Lower lobe of right lung (tissue), 2 donors: ENCODE measurements at regions not wholly inside any gene's neighbourhood (a gene's known extent, or its start where the extent isn't known, plus 50 kb on each side); places are given as distances from the start of the nearest gene placed in this dataset.

ENCODE experiments used
- ATAC-seq, 2 donors: fragments of 200-7000 bp; cut with Tn5 transposase; one replicate each; pipeline ENCODE4 v1.9.1; 2020 to 2022; ENCODE audit warnings: mild to moderate bottlenecking in 2 of 2, moderate library complexity in 2 of 2
- DNase-seq: peaks from one replicate; pipeline ENCODE4 v3.0.0-alpha.2; 2020
- H3K27ac ChIP-seq: fragments of 200-600 bp; one replicate; pipeline ENCODE4 v1.8.0; 2022
- H3K27me3 ChIP-seq: fragments of 200-600 bp; one replicate; pipeline ENCODE4 v1.8.0; 2022; ENCODE audit warnings: low read depth
- H3K36me3 ChIP-seq: fragments of 200-600 bp; one replicate; pipeline ENCODE4 v1.8.0; 2022; ENCODE audit warnings: mild to moderate bottlenecking
- H3K4me1 ChIP-seq: fragments of 200-600 bp; one replicate; pipeline ENCODE4 v1.8.0; 2022
- H3K4me3 ChIP-seq: fragments of 200-600 bp; one replicate; pipeline ENCODE4 v1.8.0; 2022; ENCODE audit warnings: mild to moderate bottlenecking
- H3K9me3 ChIP-seq: fragments of 200-600 bp; one replicate; pipeline ENCODE4 v1.8.0; 2022
- CTCF ChIP-seq: fragments of 200-600 bp; IDR thresholded peaks from one replicate; pipeline ENCODE4 v1.8.0; 2022; ENCODE audit warnings: antibody characterized with exemption, mild to moderate bottlenecking
- intact Hi-C: fragments of 100-400 bp; cut with DNase I; formaldehyde crosslinking; loops from one replicate; pipeline ENCODE4 v1.11.0; 2022
- donor health status: DM: no; HTN: yes; CAD: no; lungs with severe emphysema.

GRCh38 chr2:41062336-41062735 is 610.4 kb upstream of the SLC8A1 start:
- H3K36me3 ChIP-seq, result no peaks in the 10 kb centered on the region
- DNase-seq (no peak), ATAC-seq (no peak)
- TF ChIP-seq CTCF, result no peak
- no peak overlapping the region for H3K4me3 ChIP-seq
- H3K4me1 ChIP-seq, result no peaks in the 10 kb centered on the region
- H3K27me3 ChIP-seq, result no peaks in the 10 kb centered on the region
- intact Hi-C loops, result no loop called here
- no peaks in the 10 kb centered on the region for H3K9me3 ChIP-seq
- no peak overlapping the region for H3K27ac ChIP-seq

DNA sequence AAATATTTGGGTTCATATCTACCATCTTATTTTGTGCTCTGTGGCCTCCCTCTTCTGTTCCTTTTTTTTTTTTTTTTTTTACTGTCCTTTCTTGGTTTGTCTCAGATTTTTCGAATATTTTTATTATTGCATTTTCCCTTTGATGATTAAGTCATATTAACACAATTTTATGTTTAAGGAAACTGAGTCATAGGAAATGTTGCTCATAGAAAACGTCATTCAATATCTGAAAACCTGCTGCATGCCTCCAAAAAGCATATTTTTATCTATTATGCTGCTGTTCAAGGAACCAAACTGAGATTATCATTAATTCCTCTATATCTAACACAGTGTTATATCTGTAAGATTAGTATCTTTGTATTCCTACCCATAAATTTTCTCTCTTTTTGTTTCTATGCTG is 614.3 kb upstream of the SLC8A1 start:
- H3K4me1 ChIP-seq, result no peaks in the 10 kb centered on the region
- TF ChIP-seq CTCF, result no peak
- H3K36me3 ChIP-seq, result no peaks in the 10 kb centered on the region
- no peak overlapping the region for H3K4me3 ChIP-seq
- H3K27me3 ChIP-seq, result no peaks in the 10 kb centered on the region
- DNase-seq (no peak), ATAC-seq (no peak)
- H3K9me3 ChIP-seq, result no peaks in the 10 kb centered on the region
- intact Hi-C loops, result no loop called here
- H3K27ac ChIP-seq, result no peak overlapping the region

- H3K9me3 ChIP-seq, result no peaks in the 10 kb centered on the region
- intact Hi-C loops, result no loop called here
- DNase-seq, result no peak
- no peak for TF ChIP-seq CTCF
- no peaks in the 10 kb centered on the region for H3K4me1 ChIP-seq
- H3K27me3 ChIP-seq, result no peaks in the 10 kb centered on the region
- H3K27ac ChIP-seq, result no peak overlapping the region
- ATAC-seq, result no peak
- H3K36me3 ChIP-seq, result no peaks in the 10 kb centered on the region
- H3K4me3 ChIP-seq, result no peak overlapping the region
Observed at GRCh38 chr2:41068740-41069139, 616.9 kb upstream of the SLC8A1 start.

GRCh38 chr2:41078341-41078740 is 626.5 kb upstream of the SLC8A1 start:
- no peak for DNase-seq
- H3K9me3 ChIP-seq, result no peaks in the 10 kb centered on the region
- H3K4me1 ChIP-seq, result no peaks in the 10 kb centered on the region
- no peaks in the 10 kb centered on the region for H3K36me3 ChIP-seq
- TF ChIP-seq CTCF, result no peak
- no peak for ATAC-seq
- H3K27ac ChIP-seq, result no peak overlapping the region
- H3K27me3 ChIP-seq, result no peaks in the 10 kb centered on the region
- H3K4me3 ChIP-seq, result no peak overlapping the region
- intact Hi-C loops, result no loop called here

DNA sequence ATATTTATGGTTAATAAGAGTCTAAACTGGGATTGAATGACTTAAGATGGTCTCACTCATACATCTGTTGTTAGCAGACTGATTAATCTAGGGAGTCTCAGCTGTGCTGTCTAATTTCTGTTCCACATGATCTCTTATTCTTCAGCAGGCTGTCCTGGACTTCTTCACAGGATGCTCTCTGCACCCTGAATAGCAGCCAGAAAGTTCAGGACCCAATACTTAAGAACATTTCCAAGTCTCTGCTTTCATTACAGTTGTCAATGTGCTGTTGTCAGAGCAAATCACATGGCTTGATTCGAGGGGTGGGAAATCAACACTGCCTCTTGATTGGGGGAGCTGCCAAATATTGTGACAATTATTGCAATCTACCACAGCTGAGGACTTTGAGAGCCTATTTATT is 627.1 kb upstream of the SLC8A1 start:
- ATAC-seq (no peak), DNase-seq (no peak)
- H3K27me3 ChIP-seq, result no peaks in the 10 kb centered on the region
- H3K27ac ChIP-seq, result no peak overlapping the region
- no peak for TF ChIP-seq CTCF
- no peak overlapping the region for H3K4me3 ChIP-seq
- H3K36me3 ChIP-seq, result no peaks in the 10 kb centered on the region
- H3K4me1 ChIP-seq, result no peaks in the 10 kb centered on the region
- intact Hi-C loops, result no loop called here
- no peaks in the 10 kb centered on the region for H3K9me3 ChIP-seq

DNA sequence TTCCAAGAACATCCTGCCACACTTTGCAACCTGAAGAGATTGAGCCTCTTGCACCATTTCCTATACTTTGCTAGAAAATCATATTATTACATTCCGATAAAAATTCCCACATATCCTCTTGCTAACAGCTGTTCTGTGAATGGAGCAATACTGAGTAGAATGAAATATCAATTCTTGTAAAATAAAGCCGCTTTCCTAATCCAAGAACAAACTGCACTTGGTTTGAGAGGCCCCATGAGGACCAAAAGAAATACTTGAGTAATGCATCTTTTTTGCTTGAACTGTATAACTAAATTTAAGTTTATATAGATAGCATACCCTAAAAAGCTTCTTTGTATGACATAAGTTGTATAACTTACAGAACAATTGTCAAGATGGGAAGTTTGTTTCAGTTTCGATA is 632.4 kb upstream of the SLC8A1 start:
- H3K9me3 ChIP-seq, result no peaks in the 10 kb centered on the region
- intact Hi-C loops, result no loop called here
- no peak overlapping the region for H3K27ac ChIP-seq
- no peaks in the 10 kb centered on the region for H3K36me3 ChIP-seq
- no peaks in the 10 kb centered on the region for H3K4me1 ChIP-seq
- no peak overlapping the region for H3K4me3 ChIP-seq
- no peaks in the 10 kb centered on the region for H3K27me3 ChIP-seq
- ATAC-seq, result no peak
- DNase-seq, result no peak
- no peak for TF ChIP-seq CTCF
